Hepatocyte (in vitro differentiated cells): ENCODE measurements at regions not wholly inside any gene's neighbourhood (a gene's known extent, or its start where the extent isn't known, plus 50 kb on each side); places are given as distances from the start of the nearest gene placed in this dataset.

Experiments used
- CTCF ChIP-seq: fragments of 200-600 bp; sonication (generic); IDR thresholded peaks from 2 replicates; pipeline ENCODE4 v1.5.1; 2016; ENCODE audit warnings: antibody characterized with exemption, mild to moderate bottlenecking; ENCODE audit not compliant: poor library complexity
- EZH2 ChIP-seq: fragments of 200-600 bp; sonication (generic); IDR thresholded peaks from 2 replicates; pipeline ENCODE4 v1.6.1; 2016; ENCODE audit warnings: antibody characterized with exemption, mild to moderate bottlenecking, borderline replicate concordance
- EZH2phosphoT487 ChIP-seq: fragments of 200-600 bp; sonication (generic); IDR thresholded peaks from one replicate; pipeline ENCODE4 v1.6.1; 2018; ENCODE audit warnings: antibody characterized with exemption, mild to moderate bottlenecking, low read depth, moderate library complexity; ENCODE audit not compliant: unreplicated experiment, severe bottlenecking

GRCh38 chr1:221289103-221289502 lies 409.9 kb downstream of the HLX start:
- TF ChIP-seq EZH2, result no peak
- no peak for TF ChIP-seq EZH2phosphoT487
- TF ChIP-seq CTCF, result no peak
